Muscle of back (tissue), 3 donors: ENCODE measurements at regions not wholly inside any gene's neighbourhood (a gene's known extent, or its start where the extent isn't known, plus 50 kb on each side); places are given as distances from the start of the nearest gene placed in this dataset.

Experiments used
- DNase-seq, 3 donors: peaks; one replicate each; pipeline versions ENCODE4 v3.0.0 to v3.0.0-alpha.2; 2013

DNA sequence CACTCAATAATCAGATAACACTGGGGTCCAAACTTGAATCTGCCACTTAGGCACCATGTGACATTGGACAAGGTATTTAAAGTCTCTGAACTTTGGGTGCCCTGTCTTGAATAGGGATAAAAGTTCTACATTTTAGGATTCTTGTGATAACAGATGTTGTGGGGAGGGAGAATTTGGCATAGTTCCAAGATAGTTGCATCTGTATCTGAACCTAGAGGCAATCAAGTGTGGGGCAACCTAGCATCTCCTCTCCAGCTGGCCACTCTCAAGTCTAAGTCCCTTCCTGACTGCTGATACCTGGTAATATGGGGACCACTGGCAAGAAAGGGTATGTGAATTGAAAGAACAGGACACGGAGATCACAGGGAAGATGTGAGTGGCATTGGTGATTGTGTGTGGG, 256.1 kb downstream of the FOXO1 start:
- no peak for DNase-seq

GRCh38 chr13:40420160-40420740, 246.2 kb downstream of the FOXO1 start:
- DNase-seq: no peak

- no peak for DNase-seq
These were observed 243.7 kb downstream of the FOXO1 start for GRCh38 chr13:40422588-40423235.

GRCh38 chr13:40428354-40428753, 238.1 kb downstream of the FOXO1 start:
- no peak for DNase-seq

DNA sequence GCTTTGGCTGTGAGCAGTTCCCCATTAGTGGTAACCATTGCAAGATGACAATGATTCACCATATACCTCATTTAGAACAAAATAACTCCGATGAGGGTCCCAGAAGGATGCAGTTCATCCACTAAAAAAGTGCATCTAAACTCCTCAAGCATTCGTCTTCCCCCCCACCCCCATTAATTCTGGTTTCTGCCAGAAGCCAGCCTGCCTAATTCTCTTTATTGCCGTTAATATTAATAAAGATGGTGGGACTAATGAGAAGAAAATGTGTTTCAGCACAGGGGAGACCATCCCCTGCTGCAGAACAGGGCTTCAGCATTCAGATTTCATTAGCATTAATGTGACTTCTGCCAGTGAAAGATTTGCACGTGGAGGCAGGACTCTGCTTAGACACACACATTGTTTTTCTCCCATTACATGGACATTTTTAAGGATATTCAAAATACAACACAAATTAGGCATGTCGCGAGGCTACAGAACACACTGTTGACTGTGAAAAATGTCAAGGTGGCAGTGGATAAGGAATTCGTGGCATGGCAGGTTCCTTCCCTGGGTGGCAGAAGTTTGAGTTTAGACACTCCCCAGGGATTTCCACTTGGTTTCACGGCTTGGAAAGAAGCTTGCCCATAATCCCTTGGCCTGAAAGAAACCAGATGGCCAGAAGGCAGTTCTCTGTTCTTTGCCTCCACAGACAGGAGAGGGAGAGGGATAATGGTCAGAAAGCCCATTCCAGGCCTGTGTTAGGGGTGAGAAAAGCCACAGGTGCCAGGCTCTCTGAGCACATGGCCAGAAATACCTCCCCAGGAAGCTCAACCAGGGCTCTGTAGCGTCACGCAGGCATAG, 236.5 kb downstream of the FOXO1 start:
- no peak for DNase-seq

GRCh38 chr13:40432018-40432978, 234.1 kb downstream of the FOXO1 start:
- DNase-seq: no peak

GRCh38 chr13:40433001-40433400, 233.4 kb downstream of the FOXO1 start:
- no peak for DNase-seq

DNA sequence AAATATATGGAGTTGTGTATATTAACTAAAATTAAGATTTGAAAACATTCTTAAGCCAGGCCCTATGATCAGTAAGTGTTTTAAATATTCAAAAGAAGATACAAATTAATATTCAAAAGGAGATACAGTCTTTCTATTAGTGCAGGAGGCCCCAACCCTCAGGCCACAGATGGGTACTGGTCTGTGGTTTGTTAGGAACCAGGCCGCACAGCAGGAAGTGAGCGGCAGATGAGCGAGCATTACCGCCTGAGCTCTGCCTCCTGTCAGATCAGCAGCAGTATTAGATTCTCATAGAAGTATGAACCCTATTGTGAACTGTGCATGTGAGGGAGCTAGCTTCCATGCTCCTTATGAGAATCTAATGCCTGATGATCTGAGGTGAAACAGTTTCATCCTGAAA, 232.9 kb downstream of the FOXO1 start:
- DNase-seq: no peak

DNA sequence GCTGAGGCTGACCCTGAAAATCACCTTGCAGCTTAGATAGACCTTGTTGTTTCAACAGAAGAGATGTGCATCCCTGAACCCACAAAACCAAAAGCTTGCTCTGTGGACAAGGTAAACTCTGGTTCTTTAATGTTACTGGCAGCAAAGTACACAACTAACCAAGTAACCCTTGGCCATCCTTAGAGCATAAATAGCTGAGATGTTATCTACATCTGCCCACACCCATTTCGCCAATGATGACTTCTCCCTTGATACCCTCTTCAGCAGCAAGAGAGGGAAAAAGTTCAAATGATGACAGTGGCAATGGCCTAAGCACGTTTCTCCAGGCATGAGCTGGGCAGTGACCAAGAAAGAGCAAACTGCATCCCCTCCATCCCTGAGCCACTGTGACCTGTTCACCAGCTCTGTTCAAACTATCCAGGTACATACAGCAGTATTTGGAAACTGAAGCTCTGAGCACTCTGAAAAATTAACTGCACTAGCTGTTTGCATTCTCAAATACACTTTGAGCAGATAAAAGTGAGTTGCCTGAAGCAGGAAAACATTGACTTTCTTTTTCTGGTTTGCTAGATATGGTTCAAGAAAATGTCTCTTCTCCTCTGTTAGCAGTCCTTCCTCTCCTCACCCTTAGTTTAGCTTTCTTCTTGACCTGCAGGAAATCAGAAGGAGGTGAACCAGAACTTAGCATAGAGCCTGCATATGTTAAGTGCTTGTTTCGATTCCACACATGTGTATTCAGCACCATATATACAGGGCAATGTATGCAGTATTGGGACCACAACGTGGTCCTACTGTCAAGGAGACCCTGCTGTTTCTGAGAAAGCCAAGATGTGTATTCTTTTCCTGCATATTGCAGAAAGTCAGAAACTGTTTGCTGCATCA, 231.7 kb downstream of the FOXO1 start:
- no peak for DNase-seq

GRCh38 chr13:40438022-40438680, 228.3 kb downstream of the FOXO1 start:
- no peak for DNase-seq

DNA sequence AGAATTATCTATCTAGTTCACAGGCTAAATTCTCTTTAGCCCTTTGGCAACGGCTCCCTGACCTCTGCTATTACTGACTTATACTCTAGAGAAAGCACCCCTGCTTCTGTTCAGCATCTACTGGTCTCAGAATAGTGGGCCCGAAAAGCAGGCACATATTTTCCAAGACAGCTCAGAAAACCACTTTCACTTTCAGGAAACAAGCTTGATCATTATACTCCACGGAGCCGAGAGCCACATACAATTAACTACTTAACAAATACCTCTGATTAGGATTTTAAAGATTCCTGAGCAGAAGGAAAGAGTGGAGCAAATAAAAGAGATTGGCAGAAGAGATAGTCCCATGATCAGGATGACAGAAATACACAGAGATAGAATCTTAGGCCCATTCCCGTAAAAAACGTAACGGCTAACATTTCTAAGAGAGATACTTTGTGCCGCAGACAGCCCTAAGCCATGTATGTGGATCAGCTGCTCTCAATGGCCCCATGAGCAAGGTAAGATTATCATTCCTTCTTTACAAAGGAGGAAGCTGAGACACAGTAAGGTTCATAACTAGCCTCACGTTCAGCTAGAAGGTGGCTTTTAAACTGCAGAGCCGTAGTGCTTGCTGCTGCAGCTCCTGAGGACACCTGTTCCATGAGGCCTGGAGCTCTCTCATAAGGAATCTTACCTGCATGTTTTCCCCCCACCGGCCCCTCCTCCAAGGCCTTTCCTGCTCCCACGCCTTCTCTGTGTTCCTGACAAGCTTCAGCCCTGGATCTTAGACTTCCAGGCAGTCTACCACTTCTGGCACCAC, 227.2 kb downstream of the FOXO1 start:
- no peak for DNase-seq

- DNase-seq: no peak
These were observed 226.5 kb downstream of the FOXO1 start for GRCh38 chr13:40439928-40440327.

- peak; percentile 57 to 66 (median 64) for DNase-seq
These were observed 225.2 kb downstream of the FOXO1 start for GRCh38 chr13:40440990-40441820.

DNA sequence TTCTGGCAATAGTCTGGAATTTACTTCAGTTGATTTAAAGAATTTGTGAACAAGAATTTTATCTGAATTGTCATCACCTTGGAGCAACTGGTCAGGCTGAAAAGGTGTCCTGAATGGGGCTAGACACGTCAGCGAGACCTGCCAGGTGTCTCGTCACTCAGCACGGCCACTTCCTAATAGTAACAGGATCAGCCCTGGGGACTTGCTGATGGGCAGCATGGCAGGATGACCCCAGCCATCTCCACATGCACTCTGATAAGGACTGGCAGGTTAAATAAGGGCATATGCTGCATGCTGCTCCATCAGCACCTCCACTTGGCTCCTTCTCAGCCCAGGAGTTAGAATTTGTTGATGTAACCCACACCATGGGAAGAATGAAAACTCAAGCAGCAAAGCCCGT, 224.2 kb downstream of the FOXO1 start:
- DNase-seq: no peak

DNA sequence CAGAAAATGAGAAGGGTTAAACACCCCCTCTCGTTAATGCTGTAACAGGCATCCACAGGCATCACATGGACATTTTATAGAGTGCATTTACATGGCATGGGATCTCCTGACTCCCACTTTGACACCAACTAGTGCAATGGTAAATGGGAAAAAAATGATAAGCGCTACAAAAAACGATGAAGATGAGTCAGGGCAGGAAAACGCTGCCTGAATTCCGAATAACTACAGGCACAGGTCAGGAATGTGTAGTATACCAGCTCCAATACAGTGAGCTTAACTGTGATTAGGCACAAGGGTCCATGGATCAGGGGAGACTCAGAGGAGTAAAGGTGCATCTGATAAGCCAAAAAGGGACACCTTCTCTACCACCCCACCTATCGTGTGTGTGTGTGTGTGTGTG, 223.6 kb downstream of the FOXO1 start:
- DNase-seq: no peak

DNA sequence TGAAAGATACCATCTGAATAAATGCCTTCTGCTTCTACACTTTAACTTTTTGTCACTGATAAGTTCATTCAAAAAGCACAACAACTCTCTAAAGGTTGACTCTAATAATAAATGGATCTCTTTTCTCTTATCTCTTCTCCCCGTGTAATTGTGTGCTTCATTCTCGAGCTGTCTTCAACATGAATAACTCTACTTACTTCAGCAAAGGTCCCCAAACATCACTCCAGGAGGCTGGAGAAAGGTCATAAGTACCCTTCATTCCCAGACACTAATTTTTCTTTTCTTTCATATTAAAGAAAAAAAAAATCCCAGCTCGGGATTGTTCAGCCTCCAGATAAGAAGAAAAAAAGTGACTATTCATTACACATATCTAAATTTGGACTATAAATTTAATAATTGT, 222.2 kb downstream of the FOXO1 start:
- no peak for DNase-seq

- DNase-seq: peak in 1 of 3 donors; percentile 58
These were observed 220.9 kb downstream of the FOXO1 start for GRCh38 chr13:40445557-40445990.

- no peak for DNase-seq
These were observed 220.1 kb downstream of the FOXO1 start for GRCh38 chr13:40446365-40446764.
